Neural progenitor cell (in vitro differentiated cells): ENCODE measurements at regions not wholly inside any gene's neighbourhood (a gene's known extent, or its start where the extent isn't known, plus 50 kb on each side); places are given as distances from the start of the nearest gene placed in this dataset.

ENCODE experiments used
- DNase-seq: peaks from one replicate; pipeline ENCODE4 v3.0.0-alpha.2; 2016; ENCODE audit warnings: low spot score
- H2AFZ ChIP-seq: fragments of 200-600 bp; sonication (generic); replicated peaks from 2 replicates; pipeline ENCODE4 v1.6.1; 2016; ENCODE audit warnings: antibody characterized with exemption
- H3F3A ChIP-seq: fragments of 200-600 bp; sonication (generic); 2 replicates; pipeline ENCODE4 v1.6.1; 2016; ENCODE audit warnings: antibody characterized with exemption, low read depth
- H3K27ac ChIP-seq: fragments of 200-600 bp; sonication (generic); 2 replicates; pipeline ENCODE4 v1.5.1; 2016; ENCODE audit warnings: mild to moderate bottlenecking
- H3K27me3 ChIP-seq: fragments of 200-600 bp; sonication (generic); 2 replicates; pipeline ENCODE4 v1.6.1; 2016; ENCODE audit warnings: mild to moderate bottlenecking, moderate library complexity
- H3K36me3 ChIP-seq: fragments of 200-600 bp; sonication (generic); 2 replicates; pipeline ENCODE4 v1.5.1; 2016
- H3K4me1 ChIP-seq: fragments of 200-600 bp; sonication (generic); 2 replicates; pipeline ENCODE4 v1.6.1; 2016; ENCODE audit warnings: mixed run types
- H3K4me2 ChIP-seq: fragments of 200-600 bp; sonication (generic); 2 replicates; pipeline ENCODE4 v1.6.1; 2016
- H3K4me3 ChIP-seq: fragments of 200-600 bp; sonication (generic); 2 replicates; pipeline ENCODE4 v1.5.1; 2016
- H3K79me2 ChIP-seq: fragments of 200-600 bp; sonication (generic); 2 replicates; pipeline ENCODE4 v1.6.1; 2016; ENCODE audit warnings: low read depth
- H3K9ac ChIP-seq: fragments of 200-600 bp; sonication (generic); 2 replicates; pipeline ENCODE4 v1.6.1; 2016
- H3K9me3 ChIP-seq: fragments of 200-600 bp; sonication (generic); 2 replicates; pipeline ENCODE4 v1.5.1; 2016; ENCODE audit warnings: low read depth
- H4K20me1 ChIP-seq: fragments of 200-600 bp; sonication (generic); 2 replicates; pipeline ENCODE4 v1.6.1; 2016; ENCODE audit warnings: low read depth
- H3K27ac Mint-ChIP-seq: 3 replicates; pipeline ENCODE4 v1.8.0; 2021; ENCODE audit warnings: mixed read lengths
- H3K27me3 Mint-ChIP-seq: 2 replicates; pipeline ENCODE4 v1.8.0; 2022; ENCODE audit warnings: low read depth, mild to moderate bottlenecking, inconsistent platforms, moderate library complexity, mixed read lengths; ENCODE audit not compliant: insufficient read depth
- H3K36me3 Mint-ChIP-seq: 3 replicates; pipeline ENCODE4 v1.8.0; 2021; ENCODE audit warnings: mixed read lengths
- H3K4me1 Mint-ChIP-seq: 3 replicates; pipeline ENCODE4 v1.8.0; 2021; ENCODE audit warnings: mixed read lengths
- H3K4me3 Mint-ChIP-seq: 3 replicates; pipeline ENCODE4 v1.8.0; 2021; ENCODE audit warnings: mild to moderate bottlenecking, moderate library complexity, mixed read lengths
- H3K9me3 Mint-ChIP-seq: 3 replicates; pipeline ENCODE4 v1.8.0; 2020; ENCODE audit warnings: mixed read lengths
- CTCF ChIP-seq: fragments of 200-600 bp; sonication (generic); IDR thresholded peaks from 2 replicates; pipeline ENCODE4 v1.5.1; 2017; ENCODE audit warnings: antibody characterized with exemption, mild to moderate bottlenecking
- EZH2 ChIP-seq: fragments of 200-600 bp; sonication (generic); IDR thresholded peaks from 2 replicates; pipeline ENCODE4 v1.6.1; 2017; ENCODE audit warnings: antibody characterized with exemption, mild to moderate bottlenecking, moderate library complexity
- EZH2phosphoT487 ChIP-seq: fragments of 200-600 bp; sonication (generic); IDR thresholded peaks from 2 replicates; pipeline ENCODE4 v1.6.1; 2017; ENCODE audit warnings: antibody characterized with exemption

GRCh38 chr5:56523790-56524575 lies 290.9 kb upstream of the ANKRD55 start:
- Histone ChIP-seq H3K27me3 (no peaks in the 10 kb centered on the region), H3F3A (no peaks in the 10 kb centered on the region), H3K4me3 (no peak overlapping the region), H3K9me3 (no peaks in the 10 kb centered on the region), H3K4me1 (no peaks in the 10 kb centered on the region), H3K27ac (no peak overlapping the region), H4K20me1 (no peaks in the 10 kb centered on the region), H3K9ac (no peak overlapping the region), H3K36me3 (no peaks in the 10 kb centered on the region), H3K4me2 (no peak overlapping the region), H3K79me2 (no peaks in the 10 kb centered on the region), H2AFZ (no peak overlapping the region)
- Mint-ChIP-seq H3K4me3 (no peak overlapping the region), H3K36me3 (no peaks in the 10 kb centered on the region), H3K9me3 (no peaks in the 10 kb centered on the region), H3K4me1 (peaks cover 2% of the 10 kb centered on the region), H3K27me3 (no peaks in the 10 kb centered on the region), H3K27ac (no peak overlapping the region)
- DNase-seq, result no peak
- no peak for TF ChIP-seq CTCF
- TF ChIP-seq EZH2phosphoT487, result no peak
- TF ChIP-seq EZH2, result no peak

- no peaks in the 10 kb centered on the region for H4K20me1 ChIP-seq
- Mint-ChIP-seq H3K36me3 (no peaks in the 10 kb centered on the region), H3K4me1 (peaks cover 2% of the 10 kb centered on the region), H3K9me3 (no peaks in the 10 kb centered on the region), H3K27me3 (peaks cover 2% of the 10 kb centered on the region), H3K4me3 (no peak overlapping the region), H3K27ac (no peak overlapping the region)
- H3K4me3 ChIP-seq, result no peak overlapping the region
- no peaks in the 10 kb centered on the region for H3K79me2 ChIP-seq
- H3K9ac ChIP-seq, result no peak overlapping the region
- no peak overlapping the region for H2AFZ ChIP-seq
- H3F3A ChIP-seq, result no peaks in the 10 kb centered on the region
- H3K9me3 ChIP-seq, result no peaks in the 10 kb centered on the region
- no peak for DNase-seq
- no peaks in the 10 kb centered on the region for H3K36me3 ChIP-seq
- H3K4me2 ChIP-seq, result no peak overlapping the region
- H3K27me3 ChIP-seq, result no peaks in the 10 kb centered on the region
- no peak overlapping the region for H3K27ac ChIP-seq
- H3K4me1 ChIP-seq, result no peaks in the 10 kb centered on the region
- TF ChIP-seq EZH2phosphoT487 (no peak), EZH2 (no peak), CTCF (no peak)
Observed at GRCh38 chr5:56522960-56523359, 289.8 kb upstream of the ANKRD55 start.

GRCh38 chr5:56522169-56522568 lies 289.0 kb upstream of the ANKRD55 start:
- Mint-ChIP-seq H3K9me3 (no peaks in the 10 kb centered on the region), H3K4me3 (no peak overlapping the region), H3K27me3 (peaks cover 2% of the 10 kb centered on the region), H3K27ac (no peak overlapping the region), H3K36me3 (no peaks in the 10 kb centered on the region), H3K4me1 (peaks cover 4% of the 10 kb centered on the region)
- no peaks in the 10 kb centered on the region for H3K4me1 ChIP-seq
- no peaks in the 10 kb centered on the region for H3K79me2 ChIP-seq
- H3K4me3 ChIP-seq, result no peak overlapping the region
- no peak overlapping the region for H3K9ac ChIP-seq
- no peak for TF ChIP-seq EZH2
- TF ChIP-seq EZH2phosphoT487, result no peak
- no peak for TF ChIP-seq CTCF
- H3K36me3 ChIP-seq, result no peaks in the 10 kb centered on the region
- H2AFZ ChIP-seq, result no peak overlapping the region
- H3K9me3 ChIP-seq, result no peaks in the 10 kb centered on the region
- no peak overlapping the region for H3K4me2 ChIP-seq
- no peak for DNase-seq
- H3K27me3 ChIP-seq, result no peaks in the 10 kb centered on the region
- H3K27ac ChIP-seq, result no peak overlapping the region
- H4K20me1 ChIP-seq, result no peaks in the 10 kb centered on the region
- H3F3A ChIP-seq, result no peaks in the 10 kb centered on the region
